Loucy (cell line): ENCODE measurements at regions not wholly inside any gene's neighbourhood (a gene's known extent, or its start where the extent isn't known, plus 50 kb on each side); places are given as distances from the start of the nearest gene placed in this dataset.
"Not testable (repeated sequence)": the region's sequence is repeated elsewhere in the genome, so short reads cannot be mapped to it uniquely, and the experiment has no call there.

Experiments
- H2AFZ ChIP-seq: fragments of 200-600 bp; sonication (generic); 2 replicates; pipeline ENCODE4 v1.6.0; 2016; ENCODE audit warnings: antibody characterized with exemption, mild to moderate bottlenecking, low read length, moderate library complexity
- H3F3A ChIP-seq: fragments of 200-600 bp; 2 replicates; pipeline ENCODE4 v1.6.0; 2016; ENCODE audit warnings: antibody characterized with exemption, low read depth, mild to moderate bottlenecking
- H3K27me3 ChIP-seq: fragments of 200-600 bp; sonication (generic); 2 replicates; pipeline ENCODE4 v1.6.1; 2014; ENCODE audit warnings: low read length, mild to moderate bottlenecking; ENCODE audit not compliant: insufficient read depth, poor library complexity, severe bottlenecking
- H3K36me3 ChIP-seq: fragments of 200-600 bp; sonication (generic); 2 replicates; pipeline ENCODE4 v1.6.1; 2016; ENCODE audit warnings: low read length; ENCODE audit not compliant: insufficient read depth
- H3K4me1 ChIP-seq: fragments of 200-600 bp; sonication (generic); 2 replicates; pipeline ENCODE4 v1.5.1; 2014; ENCODE audit warnings: low read length, mild to moderate bottlenecking; ENCODE audit not compliant: insufficient read depth, poor library complexity, severe bottlenecking
- H3K4me2 ChIP-seq: fragments of 200-600 bp; sonication (generic); 2 replicates; pipeline ENCODE4 v1.6.0; 2014; ENCODE audit warnings: antibody characterized with exemption, low read length, low read depth, mild to moderate bottlenecking; ENCODE audit not compliant: poor library complexity, severe bottlenecking
- H3K4me3 ChIP-seq: fragments of 200-600 bp; sonication (generic); 2 replicates; pipeline ENCODE4 v1.5.1; 2014; ENCODE audit warnings: low read length, mild to moderate bottlenecking, mixed read lengths; ENCODE audit not compliant: poor library complexity, severe bottlenecking
- H3K79me2 ChIP-seq: fragments of 200-600 bp; sonication (generic); 2 replicates; pipeline ENCODE4 v1.6.1; 2014; ENCODE audit warnings: low read length; ENCODE audit not compliant: insufficient read depth
- H3K9ac ChIP-seq: fragments of 200-600 bp; sonication (generic); 2 replicates; pipeline ENCODE4 v1.6.0; 2014; ENCODE audit warnings: mild to moderate bottlenecking, low read depth, low read length, moderate library complexity; ENCODE audit not compliant: poor library complexity, severe bottlenecking
- H3K9me2 ChIP-seq: fragments of 200-600 bp; sonication (generic); replicated peaks from 2 replicates; pipeline ENCODE4 v1.6.1; 2016; ENCODE audit warnings: low read depth, low read length, mixed read lengths
- H3K9me3 ChIP-seq: fragments of 200-600 bp; sonication (generic); 2 replicates; pipeline ENCODE4 v1.6.1; 2014; ENCODE audit warnings: mild to moderate bottlenecking, antibody characterized with exemption, low read length, low read depth; ENCODE audit not compliant: insufficient read depth
- H4K20me1 ChIP-seq: fragments of 200-600 bp; sonication (generic); 2 replicates; pipeline ENCODE4 v1.6.0; 2014; ENCODE audit warnings: antibody characterized with exemption, low read length, mild to moderate bottlenecking; ENCODE audit not compliant: insufficient read depth, poor library complexity, severe bottlenecking
- EZH2phosphoT487 ChIP-seq: fragments of 200-600 bp; IDR thresholded peaks from 2 replicates; pipeline ENCODE4 v1.6.1; 2018; ENCODE audit warnings: antibody characterized with exemption, mild to moderate bottlenecking, moderate library complexity, borderline replicate concordance
- TF ChIP-seq, protein P1 (sequence below): fragments of 200-600 bp; sonication (generic); conservative IDR thresholded peaks from 2 replicates; pipeline ENCODE4 v1.5.1; 2014; ENCODE audit warnings: mild to moderate bottlenecking, antibody characterized with exemption, low read length

DNA sequence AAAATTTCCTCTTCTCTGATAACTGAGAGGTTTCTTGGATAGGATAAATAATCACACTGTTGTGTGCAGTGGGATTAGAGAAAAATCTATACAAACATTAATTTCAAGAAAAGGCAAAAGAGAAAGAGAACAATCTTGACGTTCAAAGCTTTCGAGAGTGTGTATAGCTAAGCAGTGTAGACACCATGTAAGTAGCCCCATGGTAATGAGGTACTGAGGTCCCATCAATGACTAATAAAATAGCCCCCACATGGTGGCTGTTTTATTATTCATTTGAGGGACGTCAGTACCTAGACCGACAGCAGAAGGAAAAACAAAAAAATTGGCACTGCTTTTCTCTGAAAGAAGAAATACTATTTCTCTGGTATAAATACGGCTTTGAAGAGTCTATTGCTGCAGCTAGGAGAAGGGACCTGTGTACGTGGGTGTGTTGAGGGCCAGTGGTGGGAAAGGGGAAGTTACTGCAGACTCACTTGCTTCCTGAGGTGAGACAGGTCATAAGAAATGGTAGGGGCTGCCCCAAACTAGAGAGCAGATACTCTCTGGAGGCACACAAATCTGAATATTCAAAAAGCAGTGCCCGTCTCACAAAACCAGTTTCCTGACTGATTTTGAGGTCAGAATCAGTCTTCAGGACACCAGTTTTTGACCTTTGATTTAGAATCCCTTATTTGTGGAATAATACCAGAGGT lies 339.8 kb downstream of the EMP1 start:
- H3K79me2 ChIP-seq: no peaks in the 10 kb centered on the region
- TF ChIP-seq EZH2phosphoT487: no peak
- TF ChIP-seq, protein P1, sequence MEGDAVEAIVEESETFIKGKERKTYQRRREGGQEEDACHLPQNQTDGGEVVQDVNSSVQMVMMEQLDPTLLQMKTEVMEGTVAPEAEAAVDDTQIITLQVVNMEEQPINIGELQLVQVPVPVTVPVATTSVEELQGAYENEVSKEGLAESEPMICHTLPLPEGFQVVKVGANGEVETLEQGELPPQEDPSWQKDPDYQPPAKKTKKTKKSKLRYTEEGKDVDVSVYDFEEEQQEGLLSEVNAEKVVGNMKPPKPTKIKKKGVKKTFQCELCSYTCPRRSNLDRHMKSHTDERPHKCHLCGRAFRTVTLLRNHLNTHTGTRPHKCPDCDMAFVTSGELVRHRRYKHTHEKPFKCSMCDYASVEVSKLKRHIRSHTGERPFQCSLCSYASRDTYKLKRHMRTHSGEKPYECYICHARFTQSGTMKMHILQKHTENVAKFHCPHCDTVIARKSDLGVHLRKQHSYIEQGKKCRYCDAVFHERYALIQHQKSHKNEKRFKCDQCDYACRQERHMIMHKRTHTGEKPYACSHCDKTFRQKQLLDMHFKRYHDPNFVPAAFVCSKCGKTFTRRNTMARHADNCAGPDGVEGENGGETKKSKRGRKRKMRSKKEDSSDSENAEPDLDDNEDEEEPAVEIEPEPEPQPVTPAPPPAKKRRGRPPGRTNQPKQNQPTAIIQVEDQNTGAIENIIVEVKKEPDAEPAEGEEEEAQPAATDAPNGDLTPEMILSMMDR: no peak
- H3K9me2 ChIP-seq: no peaks in the 10 kb centered on the region
- no peaks in the 10 kb centered on the region for H3K27me3 ChIP-seq
- H3K9me3 ChIP-seq: no peaks in the 10 kb centered on the region
- no peaks in the 10 kb centered on the region for H4K20me1 ChIP-seq
- no peaks in the 10 kb centered on the region for H3K4me1 ChIP-seq
- no peaks in the 10 kb centered on the region for H3K36me3 ChIP-seq
- H3K4me3 ChIP-seq: no peak overlapping the region
- no peak overlapping the region for H3K4me2 ChIP-seq
- H2AFZ ChIP-seq: no peak overlapping the region
- no peaks in the 10 kb centered on the region for H3F3A ChIP-seq
- no peak overlapping the region for H3K9ac ChIP-seq

DNA sequence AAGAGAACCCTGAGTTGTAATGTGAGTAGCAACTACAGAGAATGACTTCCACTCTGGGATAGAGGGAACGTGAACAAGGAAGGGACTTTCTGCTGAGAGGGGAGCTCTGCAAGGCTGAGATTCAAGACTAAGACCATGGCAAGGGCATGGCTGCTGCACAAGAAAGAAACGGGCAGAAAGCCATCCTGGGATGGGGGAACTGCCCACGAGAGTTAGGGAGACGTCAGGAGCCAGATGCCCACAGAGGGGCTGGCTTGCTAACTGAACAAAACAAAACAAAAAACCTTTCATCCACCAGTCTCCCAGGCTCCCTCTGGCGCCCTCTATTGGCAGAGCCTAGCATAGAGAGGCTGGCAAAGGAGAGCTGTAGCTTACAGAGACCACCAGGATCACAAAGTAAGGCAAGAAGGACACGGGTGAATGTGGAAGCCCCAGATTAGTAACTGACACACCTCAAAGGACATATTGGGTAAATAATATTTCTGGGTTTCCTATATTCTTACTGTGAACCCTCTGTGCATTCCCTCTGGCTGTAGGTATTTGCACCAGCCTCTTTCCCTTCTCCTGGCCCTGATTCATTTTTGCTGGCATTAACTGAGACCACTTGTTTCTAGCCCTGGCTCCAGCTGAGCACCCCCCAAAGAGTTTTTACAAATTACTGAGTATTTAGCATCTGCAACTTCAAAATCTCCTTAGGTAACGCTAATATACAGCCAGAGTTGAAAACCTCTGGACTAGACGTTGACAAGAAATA lies 338.3 kb downstream of the EMP1 start:
- Histone ChIP-seq H3K9me2 (no peaks in the 10 kb centered on the region), H4K20me1 (no peaks in the 10 kb centered on the region), H3K36me3 (no peaks in the 10 kb centered on the region), H3K4me2 (peak overlapping the region; percentile 63), H3F3A (no peaks in the 10 kb centered on the region), H3K79me2 (no peaks in the 10 kb centered on the region), H3K4me3 (peak overlapping the region; percentile 51), H2AFZ (peak overlapping the region; percentile 96), H3K9ac (no peak overlapping the region), H3K27me3 (no peaks in the 10 kb centered on the region), H3K4me1 (no peaks in the 10 kb centered on the region), H3K9me3 (no peaks in the 10 kb centered on the region)
- TF ChIP-seq, protein P1: peak; percentile 99
- no peak for TF ChIP-seq EZH2phosphoT487

DNA sequence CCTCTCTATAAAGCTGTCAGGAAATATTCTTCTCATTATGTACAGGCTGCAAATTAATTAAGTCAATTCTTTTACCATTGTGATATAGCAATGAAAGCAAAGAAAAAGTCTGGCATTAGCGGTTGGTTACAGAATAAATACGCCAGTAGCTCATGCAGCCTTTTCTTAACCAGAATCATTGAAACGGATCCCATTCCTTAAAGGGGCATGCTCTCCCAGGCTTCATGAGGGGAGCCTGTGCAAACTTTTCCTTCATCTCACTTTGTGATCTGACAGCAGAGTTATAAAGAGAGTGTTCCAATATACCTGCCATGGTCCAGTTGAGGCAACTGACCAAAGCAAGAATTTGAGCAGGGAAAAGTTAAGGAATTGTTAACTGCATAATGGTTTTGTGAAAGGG lies 337.7 kb downstream of the EMP1 start:
- Histone ChIP-seq H3K27me3 (no peaks in the 10 kb centered on the region), H3K9me3 (no peaks in the 10 kb centered on the region), H3K79me2 (no peaks in the 10 kb centered on the region), H2AFZ (peak overlapping the region; percentile 96), H3K4me1 (no peaks in the 10 kb centered on the region), H3F3A (no peaks in the 10 kb centered on the region), H3K9ac (no peak overlapping the region), H3K4me3 (peak overlapping the region; percentile 51), H3K4me2 (peak overlapping the region; percentile 63), H4K20me1 (no peaks in the 10 kb centered on the region), H3K36me3 (no peaks in the 10 kb centered on the region), H3K9me2 (no peaks in the 10 kb centered on the region)
- no peak for TF ChIP-seq EZH2phosphoT487

DNA sequence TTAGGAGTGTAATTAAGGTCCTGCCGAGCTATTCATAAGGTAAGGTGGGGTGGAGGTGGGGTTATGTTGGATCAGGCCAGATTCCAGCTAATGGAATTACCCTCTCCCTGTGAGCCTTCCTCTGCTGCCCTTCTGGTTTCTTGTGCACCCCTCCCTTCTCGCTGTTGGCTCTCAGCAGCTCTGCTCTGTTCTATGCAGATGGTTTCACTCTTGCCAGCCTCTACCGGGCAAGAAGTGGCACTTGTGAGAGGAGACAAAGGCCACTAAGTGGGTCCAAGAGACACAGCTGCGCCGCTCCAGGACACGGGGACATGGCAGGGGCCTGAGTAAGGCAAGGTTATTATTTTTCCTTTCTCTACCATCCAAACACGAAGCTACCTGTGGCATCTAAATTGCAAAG lies 334.4 kb downstream of the EMP1 start:
- Histone ChIP-seq H3K4me3 (no peak overlapping the region), H3K36me3 (no peaks in the 10 kb centered on the region), H3K4me1 (no peaks in the 10 kb centered on the region), H3K79me2 (no peaks in the 10 kb centered on the region), H3K27me3 (no peaks in the 10 kb centered on the region), H4K20me1 (no peaks in the 10 kb centered on the region), H2AFZ (no peak overlapping the region), H3K9ac (no peak overlapping the region), H3K9me2 (no peaks in the 10 kb centered on the region), H3K9me3 (no peaks in the 10 kb centered on the region), H3F3A (no peaks in the 10 kb centered on the region), H3K4me2 (no peak overlapping the region)
- TF ChIP-seq EZH2phosphoT487: no peak
- TF ChIP-seq, protein P1: no peak

GRCh38 chr12:13526185-13526921 lies 329.8 kb downstream of the EMP1 start:
- H3K9me2 ChIP-seq, H3K4me2 ChIP-seq, H2AFZ ChIP-seq, H3K9ac ChIP-seq, H3K27me3 ChIP-seq, H3K9me3 ChIP-seq, H3F3A ChIP-seq, H3K36me3 ChIP-seq, H3K4me3 ChIP-seq, H3K4me1 ChIP-seq, H4K20me1 ChIP-seq, H3K79me2 ChIP-seq: not testable (repeated sequence)
